ENCODE measurements at regions not wholly inside any gene's neighbourhood (a gene's known extent, or its start where the extent isn't known, plus 50 kb on each side); places are given as distances from the start of the nearest gene placed in this dataset.

GRCh38 chr20:40468759-40469158 lies 220.3 kb downstream of the MAFB start:
- TF ChIP-seq CTCF (IDR thresholded peaks at IDR 0.05; ENCODE audit: extremely low read depth, low read depth, low read length): no peak
- Histone ChIP-seq H3K27ac (ENCODE audit: low read depth, low read length) (no peak overlapping the region), H4K20me1 (ENCODE audit: insufficient read depth, low read length) (no peaks in the 10 kb centered on the region), H3K27me3 (ENCODE audit: insufficient read depth, low read length) (no peaks in the 10 kb centered on the region), H2AFZ (ENCODE audit: low read length) (no peak overlapping the region), H3K79me2 (ENCODE audit: insufficient read depth, low read length) (no peaks in the 10 kb centered on the region), H3K4me2 (ENCODE audit: insufficient read depth, low read length) (no peak overlapping the region), H3K4me3 (ENCODE audit: insufficient read depth, low read length) (no peak overlapping the region), H3K9me3 (ENCODE audit: low read depth, low read length) (no peaks in the 10 kb centered on the region), H3K36me3 (ENCODE audit: insufficient read depth, low read length) (no peaks in the 10 kb centered on the region), H3K4me1 (ENCODE audit: insufficient read depth, low read length) (no peaks in the 10 kb centered on the region)
- DNase-seq (ENCODE audit: insufficient read length, low spot score, missing footprints): no peak

DNA sequence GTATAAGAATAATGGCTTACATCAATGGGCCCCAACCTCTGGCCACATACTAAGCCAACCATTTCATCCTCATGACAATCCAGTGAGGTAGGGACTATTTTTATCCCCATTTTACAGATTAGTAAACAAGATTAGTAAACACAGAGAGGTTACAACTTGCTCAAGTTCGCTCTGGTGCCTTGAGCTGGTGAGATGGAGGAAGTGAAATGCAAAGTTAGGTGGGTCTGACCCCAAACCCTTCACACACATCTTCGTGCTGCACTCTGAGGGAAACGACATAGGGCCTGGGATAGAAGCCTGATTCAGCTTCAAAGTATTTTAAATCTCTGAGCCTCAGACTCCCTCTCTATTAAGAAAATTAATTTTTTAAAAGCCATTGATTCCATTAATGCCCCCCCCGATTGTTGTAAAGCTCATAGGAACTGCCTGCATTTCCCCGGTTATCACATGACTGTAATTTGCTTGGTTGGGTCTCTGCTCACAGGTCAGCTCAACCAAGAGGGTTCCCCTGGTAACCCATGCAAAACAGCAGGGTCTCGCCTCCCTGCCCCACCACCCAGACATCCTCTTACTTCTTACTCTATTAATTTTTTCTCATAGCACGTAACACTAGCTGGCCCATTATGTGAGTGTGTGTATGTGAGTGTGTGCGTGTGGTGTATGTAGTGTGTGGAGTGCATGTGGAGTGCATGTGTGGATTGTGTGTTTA lies 221.2 kb downstream of the MAFB start:
- no peak overlapping the region for H3K27ac ChIP-seq (ENCODE audit: low read depth, low read length)
- H3K4me2 ChIP-seq (ENCODE audit: insufficient read depth, low read length): no peak overlapping the region
- no peak for DNase-seq (ENCODE audit: insufficient read length, low spot score, missing footprints)
- no peaks in the 10 kb centered on the region for H3K4me1 ChIP-seq (ENCODE audit: insufficient read depth, low read length)
- H3K27me3 ChIP-seq (ENCODE audit: insufficient read depth, low read length): no peaks in the 10 kb centered on the region
- H3K36me3 ChIP-seq (ENCODE audit: insufficient read depth, low read length): no peaks in the 10 kb centered on the region
- no peak for TF ChIP-seq CTCF (IDR thresholded peaks at IDR 0.05; ENCODE audit: extremely low read depth, low read depth, low read length)
- no peaks in the 10 kb centered on the region for H3K79me2 ChIP-seq (ENCODE audit: insufficient read depth, low read length)
- H4K20me1 ChIP-seq (ENCODE audit: insufficient read depth, low read length): no peaks in the 10 kb centered on the region
- no peaks in the 10 kb centered on the region for H3K9me3 ChIP-seq (ENCODE audit: low read depth, low read length)
- H3K4me3 ChIP-seq (ENCODE audit: insufficient read depth, low read length): no peak overlapping the region
- H2AFZ ChIP-seq (ENCODE audit: low read length): no peak overlapping the region

GRCh38 chr20:40467067-40467466 lies 222.0 kb downstream of the MAFB start:
- Histone ChIP-seq H4K20me1 (ENCODE audit: insufficient read depth, low read length) (no peaks in the 10 kb centered on the region), H3K4me1 (ENCODE audit: insufficient read depth, low read length) (no peaks in the 10 kb centered on the region), H3K9me3 (ENCODE audit: low read depth, low read length) (no peaks in the 10 kb centered on the region), H3K79me2 (ENCODE audit: insufficient read depth, low read length) (no peaks in the 10 kb centered on the region), H3K27me3 (ENCODE audit: insufficient read depth, low read length) (no peaks in the 10 kb centered on the region), H3K27ac (ENCODE audit: low read depth, low read length) (no peak overlapping the region), H3K4me2 (ENCODE audit: insufficient read depth, low read length) (no peak overlapping the region), H2AFZ (ENCODE audit: low read length) (no peak overlapping the region), H3K36me3 (ENCODE audit: insufficient read depth, low read length) (no peaks in the 10 kb centered on the region), H3K4me3 (ENCODE audit: insufficient read depth, low read length) (no peak overlapping the region)
- DNase-seq (ENCODE audit: insufficient read length, low spot score, missing footprints): no peak
- no peak for TF ChIP-seq CTCF (IDR thresholded peaks at IDR 0.05; ENCODE audit: extremely low read depth, low read depth, low read length)

GRCh38 chr20:40464731-40465208 lies 224.3 kb downstream of the MAFB start:
- Histone ChIP-seq H2AFZ (ENCODE audit: low read length) (no peak overlapping the region), H3K4me1 (ENCODE audit: insufficient read depth, low read length) (no peaks in the 10 kb centered on the region), H3K79me2 (ENCODE audit: insufficient read depth, low read length) (no peaks in the 10 kb centered on the region), H4K20me1 (ENCODE audit: insufficient read depth, low read length) (no peaks in the 10 kb centered on the region), H3K27ac (ENCODE audit: low read depth, low read length) (no peak overlapping the region), H3K4me3 (ENCODE audit: insufficient read depth, low read length) (no peak overlapping the region), H3K4me2 (ENCODE audit: insufficient read depth, low read length) (no peak overlapping the region), H3K27me3 (ENCODE audit: insufficient read depth, low read length) (no peaks in the 10 kb centered on the region), H3K36me3 (ENCODE audit: insufficient read depth, low read length) (no peaks in the 10 kb centered on the region), H3K9me3 (ENCODE audit: low read depth, low read length) (no peaks in the 10 kb centered on the region)
- DNase-seq (ENCODE audit: insufficient read length, low spot score, missing footprints): no peak
- TF ChIP-seq CTCF (IDR thresholded peaks at IDR 0.05; ENCODE audit: extremely low read depth, low read depth, low read length): no peak
